Activated B cell treated with CpG ODN at 0.5 μM for 24 hours (primary cell): ENCODE measurements at regions not wholly inside any gene's neighbourhood (a gene's known extent, or its start where the extent isn't known, plus 50 kb on each side); places are given as distances from the start of the nearest gene placed in this dataset.

ENCODE experiments used
- ATAC-seq: fragments of 200-7000 bp; cut with Tn5 transposase; one replicate; pipeline ENCODE4 v1.10.0; 2021; ENCODE audit warnings: low read depth, mild to moderate bottlenecking, moderate library complexity
- CTCF ChIA-PET: fragments of 350-600 bp; sonication (Branson Sonifier 250); formaldehyde crosslinking; loops from one replicate; lab custom pipeline; 2021; ENCODE audit warnings: antibody characterized with exemption; lab: Charles Lee
- POLR2A ChIA-PET: fragments of 350-600 bp; sonication (Branson Sonifier 250); formaldehyde crosslinking; loops from one replicate; lab custom pipeline; 2021; ENCODE audit warnings: antibody characterized with exemption; lab: Charles Lee
- DNase-seq: peaks from one replicate; pipeline ENCODE4 v3.0.0; 2022
- H3K27ac Mint-ChIP-seq: one replicate; pipeline ENCODE4 v1.8.0; 2020; ENCODE audit warnings: mixed read lengths
- H3K27me3 Mint-ChIP-seq: one replicate; pipeline ENCODE4 v1.8.0; 2021; ENCODE audit warnings: mixed read lengths
- H3K36me3 Mint-ChIP-seq: one replicate; pipeline ENCODE4 v1.8.0; 2021; ENCODE audit warnings: low read depth, mixed read lengths
- H3K4me1 Mint-ChIP-seq: one replicate; pipeline ENCODE4 v1.8.0; 2021; ENCODE audit warnings: mixed read lengths
- H3K4me3 Mint-ChIP-seq: one replicate; pipeline ENCODE4 v1.8.0; 2020; ENCODE audit warnings: mild to moderate bottlenecking, mixed read lengths
- H3K9me3 Mint-ChIP-seq: one replicate; pipeline ENCODE4 v1.8.0; 2020; ENCODE audit warnings: mixed read lengths
- intact Hi-C: fragments of 100-400 bp; cut with micrococcal nuclease; formaldehyde crosslinking; loops from one replicate; pipeline ENCODE4 v1.15.1; 2024
- TF ChIP-seq, protein P1 (sequence below): fragments of 200-600 bp; IDR thresholded peaks from one replicate; pipeline ENCODE4 v1.8.0; 2022; ENCODE audit warnings: antibody characterized with exemption, mild to moderate bottlenecking

GRCh38 chr20:51994751-51995417 lies 192.6 kb upstream of the SALL4 start:
- POLR2A ChIA-PET: no interaction called here
- H3K27me3 Mint-ChIP-seq: no peaks in the 10 kb centered on the region
- TF ChIP-seq, protein P1, sequence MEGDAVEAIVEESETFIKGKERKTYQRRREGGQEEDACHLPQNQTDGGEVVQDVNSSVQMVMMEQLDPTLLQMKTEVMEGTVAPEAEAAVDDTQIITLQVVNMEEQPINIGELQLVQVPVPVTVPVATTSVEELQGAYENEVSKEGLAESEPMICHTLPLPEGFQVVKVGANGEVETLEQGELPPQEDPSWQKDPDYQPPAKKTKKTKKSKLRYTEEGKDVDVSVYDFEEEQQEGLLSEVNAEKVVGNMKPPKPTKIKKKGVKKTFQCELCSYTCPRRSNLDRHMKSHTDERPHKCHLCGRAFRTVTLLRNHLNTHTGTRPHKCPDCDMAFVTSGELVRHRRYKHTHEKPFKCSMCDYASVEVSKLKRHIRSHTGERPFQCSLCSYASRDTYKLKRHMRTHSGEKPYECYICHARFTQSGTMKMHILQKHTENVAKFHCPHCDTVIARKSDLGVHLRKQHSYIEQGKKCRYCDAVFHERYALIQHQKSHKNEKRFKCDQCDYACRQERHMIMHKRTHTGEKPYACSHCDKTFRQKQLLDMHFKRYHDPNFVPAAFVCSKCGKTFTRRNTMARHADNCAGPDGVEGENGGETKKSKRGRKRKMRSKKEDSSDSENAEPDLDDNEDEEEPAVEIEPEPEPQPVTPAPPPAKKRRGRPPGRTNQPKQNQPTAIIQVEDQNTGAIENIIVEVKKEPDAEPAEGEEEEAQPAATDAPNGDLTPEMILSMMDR: no peak
- H3K27ac Mint-ChIP-seq: no peak overlapping the region
- H3K4me1 Mint-ChIP-seq: no peaks in the 10 kb centered on the region
- intact Hi-C loops: no loop called here
- no peak for DNase-seq
- CTCF ChIA-PET: no interaction called here
- H3K9me3 Mint-ChIP-seq: no peaks in the 10 kb centered on the region
- H3K36me3 Mint-ChIP-seq: no peaks in the 10 kb centered on the region
- H3K4me3 Mint-ChIP-seq: no peak overlapping the region
- ATAC-seq: no peak

GRCh38 chr20:51987812-51988211 lies 185.5 kb upstream of the SALL4 start:
- intact Hi-C loops: no loop called here
- DNase-seq: no peak
- H3K4me1 Mint-ChIP-seq: no peaks in the 10 kb centered on the region
- H3K36me3 Mint-ChIP-seq: no peaks in the 10 kb centered on the region
- CTCF ChIA-PET: no interaction called here
- H3K27me3 Mint-ChIP-seq: no peaks in the 10 kb centered on the region
- POLR2A ChIA-PET: interaction anchor here (0.6 kb wide), 1 partner anchor 1786 kb away, joined by 6 read pairs; no protein-coding TSS in a partner anchor
- H3K27ac Mint-ChIP-seq: no peak overlapping the region
- no peak for ATAC-seq
- TF ChIP-seq, protein P1: no peak
- no peaks in the 10 kb centered on the region for H3K9me3 Mint-ChIP-seq
- H3K4me3 Mint-ChIP-seq: no peak overlapping the region

GRCh38 chr20:51985013-51985415 lies 182.7 kb upstream of the SALL4 start:
- POLR2A ChIA-PET: no interaction called here
- no peak for DNase-seq
- no peaks in the 10 kb centered on the region for H3K4me1 Mint-ChIP-seq
- intact Hi-C loops: no loop called here
- CTCF ChIA-PET: no interaction called here
- no peaks in the 10 kb centered on the region for H3K9me3 Mint-ChIP-seq
- no peak for ATAC-seq
- no peaks in the 10 kb centered on the region for H3K27me3 Mint-ChIP-seq
- TF ChIP-seq, protein P1: no peak
- no peak overlapping the region for H3K27ac Mint-ChIP-seq
- no peak overlapping the region for H3K4me3 Mint-ChIP-seq
- no peaks in the 10 kb centered on the region for H3K36me3 Mint-ChIP-seq

- no peaks in the 10 kb centered on the region for H3K4me1 Mint-ChIP-seq
- ChIA-PET CTCF (no interaction called here), POLR2A (no interaction called here)
- no peak overlapping the region for H3K27ac Mint-ChIP-seq
- intact Hi-C loops: no loop called here
- H3K9me3 Mint-ChIP-seq: peaks cover 6% of the 10 kb centered on the region
- H3K36me3 Mint-ChIP-seq: no peaks in the 10 kb centered on the region
- DNase-seq (no peak), ATAC-seq (no peak)
- TF ChIP-seq, protein P1: no peak
- no peaks in the 10 kb centered on the region for H3K27me3 Mint-ChIP-seq
- H3K4me3 Mint-ChIP-seq: no peak overlapping the region
Measured at GRCh38 chr20:51980277-51980676, 178.0 kb upstream of the SALL4 start.

- TF ChIP-seq, protein P1: no peak
- Mint-ChIP-seq H3K4me1 (no peaks in the 10 kb centered on the region), H3K9me3 (peaks cover 6% of the 10 kb centered on the region), H3K27me3 (no peaks in the 10 kb centered on the region), H3K36me3 (no peaks in the 10 kb centered on the region), H3K27ac (no peak overlapping the region), H3K4me3 (no peak overlapping the region)
- ChIA-PET CTCF (no interaction called here), POLR2A (no interaction called here)
- intact Hi-C loops: no loop called here
- DNase-seq: no peak
- ATAC-seq: no peak
Measured at GRCh38 chr20:51979226-51979625, 176.9 kb upstream of the SALL4 start.
